DMS114 treated with DMSO at 0.1 percent for 48 hours (cell line): ENCODE measurements at regions not wholly inside any gene's neighbourhood (a gene's known extent, or its start where the extent isn't known, plus 50 kb on each side); places are given as distances from the start of the nearest gene placed in this dataset.

Experiments used
- DNase-seq: peaks from one replicate; lab custom pipeline; 2025; ENCODE audit not compliant: unreplicated experiment; lab: John Stamatoyannopoulos, UW

GRCh38 chr5:34501016-34501415 lies 155.1 kb upstream of the RAI14 start:
- no peak for DNase-seq

- no peak for DNase-seq
Observed at GRCh38 chr5:34501840-34502239, 154.3 kb upstream of the RAI14 start.

- DNase-seq = no peak
Observed at GRCh38 chr5:34502581-34502980, 153.5 kb upstream of the RAI14 start.

- no peak for DNase-seq
Observed at GRCh38 chr5:34503379-34504253, 152.5 kb upstream of the RAI14 start.

GRCh38 chr5:34504967-34505366 lies 151.2 kb upstream of the RAI14 start:
- DNase-seq = no peak

GRCh38 chr5:34505731-34506130 lies 150.4 kb upstream of the RAI14 start:
- DNase-seq = no peak

GRCh38 chr5:34507933-34508332 lies 148.2 kb upstream of the RAI14 start:
- no peak for DNase-seq

GRCh38 chr5:34509392-34509791 lies 146.7 kb upstream of the RAI14 start:
- no peak for DNase-seq

GRCh38 chr5:34510002-34510401 lies 146.1 kb upstream of the RAI14 start:
- no peak for DNase-seq

GRCh38 chr5:34511063-34511462 lies 145.1 kb upstream of the RAI14 start:
- DNase-seq = no peak

GRCh38 chr5:34511481-34511880 lies 144.6 kb upstream of the RAI14 start:
- no peak for DNase-seq

- no peak for DNase-seq
Observed at GRCh38 chr5:34511915-34512314, 144.2 kb upstream of the RAI14 start.

- DNase-seq = no peak
Observed at GRCh38 chr5:34516166-34516565, 140.0 kb upstream of the RAI14 start.

- DNase-seq = no peak
Observed at GRCh38 chr5:34516686-34517085, 139.4 kb upstream of the RAI14 start.

GRCh38 chr5:34517249-34517648 lies 138.9 kb upstream of the RAI14 start:
- DNase-seq = no peak

GRCh38 chr5:34519489-34520220 lies 136.5 kb upstream of the RAI14 start:
- no peak for DNase-seq

GRCh38 chr5:34521628-34522290 lies 134.4 kb upstream of the RAI14 start:
- DNase-seq = no peak

GRCh38 chr5:34522599-34523386 lies 133.3 kb upstream of the RAI14 start:
- DNase-seq = peak; percentile 62

GRCh38 chr5:34523387-34523726 lies 132.8 kb upstream of the RAI14 start:
- DNase-seq = no peak

- no peak for DNase-seq
Observed at GRCh38 chr5:34524123-34524522, 132.0 kb upstream of the RAI14 start.

- DNase-seq = no peak
Observed at GRCh38 chr5:34525761-34526160, 130.4 kb upstream of the RAI14 start.
